ENCODE measurements at regions not wholly inside any gene's neighbourhood (a gene's known extent, or its start where the extent isn't known, plus 50 kb on each side); places are given as distances from the start of the nearest gene placed in this dataset.

GRCh38 chr5:57839437-57840079 is 356.9 kb upstream of the ACTBL2 start:
- no peaks in the 10 kb centered on the region for H3K27me3 ChIP-seq (ENCODE audit: control insufficient read depth in 4 of 4, insufficient read depth in 4 of 4, low read length in 3 of 4)
- no peaks in the 10 kb centered on the region for H3K9me3 ChIP-seq (ENCODE audit: control insufficient read depth in 4 of 4, low read length in 3 of 4)
- H3K4me1 ChIP-seq (ENCODE audit: control insufficient read depth in 4 of 4, insufficient read depth in 4 of 4, low read length in 3 of 4): no peaks in the 10 kb centered on the region
- WGBS: 94% methylated on average over 1 of the region's 1 CpG
- no peaks in the 10 kb centered on the region for H3K36me3 ChIP-seq (ENCODE audit: control insufficient read depth in 4 of 4, insufficient read depth in 3 of 4, low read depth in 1 of 4, low read length in 3 of 4)
- H3K4me3 ChIP-seq (ENCODE audit: low read depth in 1 of 3, low read length in 3 of 3): no peak overlapping the region
- DNase-seq (ENCODE audit: low spot score): no peak
- TF ChIP-seq JUND (IDR thresholded peaks at IDR 0.05) (no peak), NR2F2 (IDR thresholded peaks at IDR 0.05) (no peak), YY1 (IDR thresholded peaks at IDR 0.05) (no peak), RXRA (IDR thresholded peaks at IDR 0.05) (no peak)
- no peak overlapping the region for H3K27ac ChIP-seq (ENCODE audit: low read depth in 1 of 2, low read length in 2 of 2)
- no peak overlapping the region for H3K9ac ChIP-seq (ENCODE audit: low read depth in 1 of 2, low read length in 2 of 2)

- Histone ChIP-seq H3K4me3 (ENCODE audit: low read depth in 1 of 3, low read length in 3 of 3) (no peak overlapping the region), H3K36me3 (ENCODE audit: control insufficient read depth in 4 of 4, insufficient read depth in 3 of 4, low read depth in 1 of 4, low read length in 3 of 4) (no peaks in the 10 kb centered on the region), H3K27ac (ENCODE audit: low read depth in 1 of 2, low read length in 2 of 2) (no peak overlapping the region), H3K9ac (ENCODE audit: low read depth in 1 of 2, low read length in 2 of 2) (no peak overlapping the region), H3K4me1 (ENCODE audit: control insufficient read depth in 4 of 4, insufficient read depth in 4 of 4, low read length in 3 of 4) (no peaks in the 10 kb centered on the region), H3K9me3 (ENCODE audit: control insufficient read depth in 4 of 4, low read length in 3 of 4) (no peaks in the 10 kb centered on the region), H3K27me3 (ENCODE audit: control insufficient read depth in 4 of 4, insufficient read depth in 4 of 4, low read length in 3 of 4) (no peaks in the 10 kb centered on the region)
- 89% methylated on average over 3 of the region's 3 CpGs for WGBS
- no peak for DNase-seq (ENCODE audit: low spot score)
- no peak for TF ChIP-seq HNF4A (conservative IDR thresholded peaks at IDR 0.05)
- TF ChIP-seq HNF4G (IDR thresholded peaks at IDR 0.05): no peak
- no peak for TF ChIP-seq RAD21 (IDR thresholded peaks at IDR 0.05)
- no peak for TF ChIP-seq FOXA2 (IDR thresholded peaks at IDR 0.05)
- TF ChIP-seq EGR1 (IDR thresholded peaks at IDR 0.05; ENCODE audit: low read depth in 2 of 2): no peak
- TF ChIP-seq REST (IDR thresholded peaks at IDR 0.05): no peak
- TF ChIP-seq YY1 (IDR thresholded peaks at IDR 0.05): no peak
- TF ChIP-seq ZBTB33 (IDR thresholded peaks at IDR 0.05): no peak
- no peak for TF ChIP-seq TAF1 (conservative IDR thresholded peaks at IDR 0.05)
- no peak for TF ChIP-seq MAX (IDR thresholded peaks at IDR 0.05)
- TF ChIP-seq FOXA1 (IDR thresholded peaks at IDR 0.05): no peak
- no peak for TF ChIP-seq SP1 (IDR thresholded peaks at IDR 0.05)
- no peak for TF ChIP-seq JUND (IDR thresholded peaks at IDR 0.05)
- no peak for TF ChIP-seq ATF3 (IDR thresholded peaks at IDR 0.05)
- TF ChIP-seq CTCF (IDR thresholded peaks at IDR 0.05; ENCODE audit: low read depth, low read length, missing input control): no peak
- TF ChIP-seq RXRA (IDR thresholded peaks at IDR 0.05): no peak
- no peak for TF ChIP-seq NR2F2 (IDR thresholded peaks at IDR 0.05)
Observed at GRCh38 chr5:57839025-57839424, 356.4 kb upstream of the ACTBL2 start.

Measured in liver (tissue), 8 donors.